IPS-18a (cell line): ENCODE measurements at regions not wholly inside any gene's neighbourhood (a gene's known extent, or its start where the extent isn't known, plus 50 kb on each side); places are given as distances from the start of the nearest gene placed in this dataset.

Source experiments
- H3K27ac ChIP-seq: one replicate; pipeline ENCODE4 v1.5.1; 2013; ENCODE audit warnings: low read length
- H3K27me3 ChIP-seq: one replicate; pipeline ENCODE4 v1.6.1; 2013; ENCODE audit warnings: mild to moderate bottlenecking, low read length; ENCODE audit not compliant: control insufficient read depth, insufficient read depth
- H3K36me3 ChIP-seq: one replicate; pipeline ENCODE4 v1.6.1; 2013; ENCODE audit warnings: low read depth, low read length; ENCODE audit not compliant: control insufficient read depth
- H3K4me1 ChIP-seq: one replicate; pipeline ENCODE4 v1.6.1; 2013; ENCODE audit warnings: low read depth, low read length; ENCODE audit not compliant: control insufficient read depth
- H3K4me3 ChIP-seq: one replicate; pipeline ENCODE4 v1.5.1; 2013; ENCODE audit warnings: low read length
- H3K9ac ChIP-seq: one replicate; pipeline ENCODE4 v1.6.1; 2013; ENCODE audit warnings: mild to moderate bottlenecking, low read length, moderate library complexity
- H3K9me3 ChIP-seq: one replicate; pipeline ENCODE4 v1.6.1; 2013; ENCODE audit warnings: low read depth, low read length; ENCODE audit not compliant: control insufficient read depth

- Histone ChIP-seq H3K9ac (no peak overlapping the region), H3K27me3 (peaks cover 35% of the 10 kb centered on the region), H3K36me3 (no peaks in the 10 kb centered on the region), H3K27ac (peak overlapping the region; percentile 35), H3K9me3 (no peaks in the 10 kb centered on the region), H3K4me3 (no peak overlapping the region), H3K4me1 (peaks cover 49% of the 10 kb centered on the region)
Measured at GRCh38 chr5:3124410-3124809, 372.9 kb upstream of the IRX2 start.

GRCh38 chr5:3123763-3124157, 372.3 kb upstream of the IRX2 start:
- Histone ChIP-seq H3K4me3 (no peak overlapping the region), H3K36me3 (no peaks in the 10 kb centered on the region), H3K4me1 (peaks cover 54% of the 10 kb centered on the region), H3K27me3 (peaks cover 41% of the 10 kb centered on the region), H3K9me3 (no peaks in the 10 kb centered on the region), H3K9ac (peak overlapping the region; percentile 37), H3K27ac (no peak overlapping the region)

GRCh38 chr5:3122985-3123762, 371.7 kb upstream of the IRX2 start:
- peaks cover 47% of the 10 kb centered on the region for H3K27me3 ChIP-seq

GRCh38 chr5:3122216-3122615, 370.7 kb upstream of the IRX2 start:
- Histone ChIP-seq H3K36me3 (no peaks in the 10 kb centered on the region), H3K9ac (no peak overlapping the region), H3K4me1 (peaks cover 70% of the 10 kb centered on the region), H3K9me3 (no peaks in the 10 kb centered on the region), H3K27me3 (peaks cover 55% of the 10 kb centered on the region), H3K4me3 (peak overlapping the region; percentile 16), H3K27ac (no peak overlapping the region)

More at GRCh38 chr5:3122985-3123762, 371.7 kb upstream of the IRX2 start:
- H3K9ac ChIP-seq = peak overlapping the region; percentile 37
- no peaks in the 10 kb centered on the region for H3K9me3 ChIP-seq
- peak overlapping the region; percentile 41 for H3K4me3 ChIP-seq
- H3K4me1 ChIP-seq = peaks cover 60% of the 10 kb centered on the region
- no peaks in the 10 kb centered on the region for H3K36me3 ChIP-seq
- peak overlapping the region; percentile 83 for H3K27ac ChIP-seq

- Histone ChIP-seq H3K27ac (no peak overlapping the region), H3K4me1 (peaks cover 74% of the 10 kb centered on the region), H3K9ac (no peak overlapping the region), H3K36me3 (no peaks in the 10 kb centered on the region), H3K4me3 (peak overlapping the region; percentile 16), H3K9me3 (no peaks in the 10 kb centered on the region), H3K27me3 (peaks cover 56% of the 10 kb centered on the region)
Measured at GRCh38 chr5:3121813-3122212, 370.3 kb upstream of the IRX2 start.

GRCh38 chr5:3120028-3120427, 368.6 kb upstream of the IRX2 start:
- peaks cover 72% of the 10 kb centered on the region for H3K27me3 ChIP-seq
- H3K9me3 ChIP-seq = no peaks in the 10 kb centered on the region
- no peaks in the 10 kb centered on the region for H3K36me3 ChIP-seq
- H3K4me3 ChIP-seq = no peak overlapping the region
- peaks cover 83% of the 10 kb centered on the region for H3K4me1 ChIP-seq
- H3K27ac ChIP-seq = no peak overlapping the region
- no peak overlapping the region for H3K9ac ChIP-seq

- H3K9ac ChIP-seq = no peak overlapping the region
- peaks cover 81% of the 10 kb centered on the region for H3K4me1 ChIP-seq
- peaks cover 72% of the 10 kb centered on the region for H3K27me3 ChIP-seq
- H3K27ac ChIP-seq = no peak overlapping the region
- no peaks in the 10 kb centered on the region for H3K9me3 ChIP-seq
- H3K4me3 ChIP-seq = no peak overlapping the region
- H3K36me3 ChIP-seq = no peaks in the 10 kb centered on the region
Measured at GRCh38 chr5:3119435-3119834, 368.0 kb upstream of the IRX2 start.

GRCh38 chr5:3118340-3118739, 366.9 kb upstream of the IRX2 start:
- Histone ChIP-seq H3K9ac (no peak overlapping the region), H3K36me3 (no peaks in the 10 kb centered on the region), H3K4me3 (peak overlapping the region; percentile 39), H3K4me1 (peaks cover 76% of the 10 kb centered on the region), H3K27ac (no peak overlapping the region), H3K27me3 (peaks cover 72% of the 10 kb centered on the region), H3K9me3 (no peaks in the 10 kb centered on the region)

GRCh38 chr5:3116366-3116765, 364.9 kb upstream of the IRX2 start:
- H3K9ac ChIP-seq = no peak overlapping the region
- no peaks in the 10 kb centered on the region for H3K36me3 ChIP-seq
- no peak overlapping the region for H3K4me3 ChIP-seq
- peaks cover 57% of the 10 kb centered on the region for H3K27me3 ChIP-seq
- peaks cover 56% of the 10 kb centered on the region for H3K4me1 ChIP-seq
- no peak overlapping the region for H3K27ac ChIP-seq
- no peaks in the 10 kb centered on the region for H3K9me3 ChIP-seq

GRCh38 chr5:3114467-3114866, 363.0 kb upstream of the IRX2 start:
- no peak overlapping the region for H3K27ac ChIP-seq
- no peak overlapping the region for H3K4me3 ChIP-seq
- no peak overlapping the region for H3K9ac ChIP-seq
- peaks cover 39% of the 10 kb centered on the region for H3K4me1 ChIP-seq
- no peaks in the 10 kb centered on the region for H3K36me3 ChIP-seq
- H3K9me3 ChIP-seq = no peaks in the 10 kb centered on the region
- H3K27me3 ChIP-seq = peaks cover 38% of the 10 kb centered on the region

GRCh38 chr5:3110371-3110770, 358.9 kb upstream of the IRX2 start:
- no peaks in the 10 kb centered on the region for H3K36me3 ChIP-seq
- H3K27ac ChIP-seq = no peak overlapping the region
- H3K4me1 ChIP-seq = peaks cover 24% of the 10 kb centered on the region
- no peak overlapping the region for H3K9ac ChIP-seq
- H3K9me3 ChIP-seq = no peaks in the 10 kb centered on the region
- H3K27me3 ChIP-seq = peaks cover 2% of the 10 kb centered on the region
- H3K4me3 ChIP-seq = no peak overlapping the region

GRCh38 chr5:3107156-3107611, 355.7 kb upstream of the IRX2 start:
- Histone ChIP-seq H3K27ac (no peak overlapping the region), H3K36me3 (no peaks in the 10 kb centered on the region), H3K9ac (no peak overlapping the region), H3K4me1 (peaks cover 53% of the 10 kb centered on the region), H3K27me3 (peaks cover 4% of the 10 kb centered on the region), H3K4me3 (no peak overlapping the region), H3K9me3 (no peaks in the 10 kb centered on the region)
